H9 (cell line): ENCODE measurements at regions not wholly inside any gene's neighbourhood (a gene's known extent, or its start where the extent isn't known, plus 50 kb on each side); places are given as distances from the start of the nearest gene placed in this dataset.

ENCODE experiments used
- DNase-seq: peaks from one replicate; pipeline ENCODE4 v3.0.0-alpha.2; 2017
- H2AFZ ChIP-seq: one replicate; pipeline ENCODE4 v1.6.1; 2013; ENCODE audit warnings: mild to moderate bottlenecking, low read length, control low read depth, moderate library complexity
- H2AK5ac ChIP-seq: 2 replicates; pipeline ENCODE4 v1.6.1; 2013; ENCODE audit warnings: low read length, control low read depth, mixed read lengths; ENCODE audit not compliant: insufficient read length
- H2BK120ac ChIP-seq: one replicate; pipeline ENCODE4 v1.6.1; 2013; ENCODE audit warnings: low read depth, mild to moderate bottlenecking, low read length, control low read depth, inconsistent platforms; ENCODE audit not compliant: poor library complexity, severe bottlenecking
- H2BK12ac ChIP-seq: 2 replicates; pipeline ENCODE4 v1.6.1; 2013; ENCODE audit warnings: low read length, control low read depth, mixed read lengths, low read depth; ENCODE audit not compliant: insufficient read length
- H2BK15ac ChIP-seq: 2 replicates; pipeline ENCODE4 v1.6.1; 2013; ENCODE audit warnings: low read depth, low read length, control low read depth
- H2BK20ac ChIP-seq: one replicate; pipeline ENCODE4 v1.6.1; 2013; ENCODE audit warnings: low read depth, mild to moderate bottlenecking, low read length, control low read depth, inconsistent platforms; ENCODE audit not compliant: poor library complexity, severe bottlenecking
- H2BK5ac ChIP-seq: 2 replicates; pipeline ENCODE4 v1.6.1; 2013; ENCODE audit warnings: low read length, control low read depth, mixed read lengths; ENCODE audit not compliant: insufficient read length
- H3K14ac ChIP-seq: 2 replicates; pipeline ENCODE4 v1.6.1; 2013; ENCODE audit warnings: low read length, control low read depth; ENCODE audit not compliant: insufficient read depth
- H3K18ac ChIP-seq: 2 replicates; pipeline ENCODE4 v1.6.1; 2013; ENCODE audit warnings: low read depth, mild to moderate bottlenecking, mixed read lengths, low read length, control low read depth; ENCODE audit not compliant: insufficient read length
- H3K23ac ChIP-seq: 2 replicates; pipeline ENCODE4 v1.6.1; 2013; ENCODE audit warnings: low read length, control low read depth, mixed read lengths, low read depth; ENCODE audit not compliant: insufficient read length
- H3K23me2 ChIP-seq: 2 replicates; pipeline ENCODE4 v1.6.1; 2013; ENCODE audit warnings: low read depth, mild to moderate bottlenecking, mixed read lengths, low read length, control low read depth; ENCODE audit not compliant: insufficient read length, poor library complexity, severe bottlenecking
- H3K27ac ChIP-seq: 2 replicates; pipeline ENCODE4 v1.5.1; 2013; ENCODE audit warnings: low read length, control low read depth, mixed read lengths, low read depth; ENCODE audit not compliant: insufficient read length
- H3K27me3 ChIP-seq: 2 replicates; pipeline ENCODE4 v1.6.1; 2013; ENCODE audit warnings: low read length, control low read depth, inconsistent platforms; ENCODE audit not compliant: insufficient read depth
- H3K4ac ChIP-seq: 2 replicates; pipeline ENCODE4 v1.6.1; 2013; ENCODE audit warnings: low read depth, mild to moderate bottlenecking, control low read depth, inconsistent platforms, low read length, moderate library complexity
- H3K4me1 ChIP-seq: 2 replicates; pipeline ENCODE4 v1.6.1; 2013; ENCODE audit warnings: low read length, control low read depth, inconsistent platforms; ENCODE audit not compliant: insufficient read depth
- H3K4me2 ChIP-seq: 2 replicates; pipeline ENCODE4 v1.6.1; 2013; ENCODE audit warnings: low read length, control low read depth, mixed read lengths; ENCODE audit not compliant: insufficient read length, insufficient read depth
- H3K56ac ChIP-seq: 2 replicates; pipeline ENCODE4 v1.6.1; 2013; ENCODE audit warnings: low read depth, mild to moderate bottlenecking, mixed read lengths, low read length, control low read depth; ENCODE audit not compliant: insufficient read length
- H3K79me1 ChIP-seq: 2 replicates; pipeline ENCODE4 v1.6.1; 2013; ENCODE audit warnings: low read depth, mild to moderate bottlenecking, moderate library complexity, low read length, control low read depth, inconsistent platforms; ENCODE audit not compliant: insufficient read depth, poor library complexity, severe bottlenecking
- H3K79me2 ChIP-seq: 2 replicates; pipeline ENCODE4 v1.6.1; 2013; ENCODE audit warnings: low read length, control low read depth, inconsistent platforms; ENCODE audit not compliant: insufficient read depth
- H3K9ac ChIP-seq: 2 replicates; pipeline ENCODE4 v1.6.1; 2013; ENCODE audit warnings: low read length, control low read depth, mixed read lengths; ENCODE audit not compliant: insufficient read length; ENCODE audit errors: extremely low read depth
- H3K9me3 ChIP-seq: one replicate; pipeline ENCODE4 v1.6.1; 2013; ENCODE audit warnings: low read depth, low read length, inconsistent platforms; ENCODE audit not compliant: control insufficient read depth
- H3T11ph ChIP-seq: one replicate; pipeline ENCODE4 v1.6.1; 2013; ENCODE audit warnings: mild to moderate bottlenecking, low read length, control low read depth, inconsistent platforms
- H4K20me1 ChIP-seq: one replicate; pipeline ENCODE4 v1.6.1; 2013; ENCODE audit not compliant: control insufficient read depth, insufficient read length, insufficient read depth
- H4K5ac ChIP-seq: 2 replicates; pipeline ENCODE4 v1.6.1; 2013; ENCODE audit warnings: low read depth, mild to moderate bottlenecking, mixed read lengths, low read length, control low read depth; ENCODE audit not compliant: insufficient read length
- H4K8ac ChIP-seq: replicated peaks from 2 replicates; pipeline ENCODE4 v1.6.1; 2013; ENCODE audit warnings: low read length, control low read depth, mixed read lengths, low read depth; ENCODE audit not compliant: insufficient read length
- H4K91ac ChIP-seq: 2 replicates; pipeline ENCODE4 v1.6.1; 2013; ENCODE audit warnings: low read depth, mild to moderate bottlenecking, moderate library complexity, mixed read lengths, low read length, control low read depth; ENCODE audit not compliant: insufficient read length
- H3K27ac Mint-ChIP-seq, 3 experiments: 2 replicates in 2 of 3; 3 replicates in 1 of 3; pipeline ENCODE4 v1.8.0; 2020 to 2021; ENCODE audit warnings: mixed read lengths in 3 of 3, mild to moderate bottlenecking in 1 of 3, moderate library complexity in 1 of 3
- H3K27me3 Mint-ChIP-seq: 2 replicates; pipeline ENCODE4 v1.8.0; 2021; ENCODE audit warnings: low read depth, mild to moderate bottlenecking, moderate library complexity, mixed read lengths
- H3K36me3 Mint-ChIP-seq, 3 experiments: 2 replicates in 2 of 3; 3 replicates in 1 of 3; pipeline ENCODE4 v1.8.0; 2020 to 2021; ENCODE audit warnings: low read depth in 3 of 3, mixed read lengths in 3 of 3; ENCODE audit not compliant: insufficient read depth in 1 of 3
- H3K4me1 Mint-ChIP-seq, 2 experiments: 2 replicates each; pipeline ENCODE4 v1.8.0; 2020; ENCODE audit warnings: mixed read lengths in 2 of 2
- H3K4me3 Mint-ChIP-seq, 2 experiments: 2 replicates in 1 of 2; 3 replicates in 1 of 2; pipeline ENCODE4 v1.8.0; 2020 to 2021; ENCODE audit warnings: mild to moderate bottlenecking in 2 of 2, mixed read lengths in 2 of 2, moderate library complexity in 1 of 2
- H3K9me3 Mint-ChIP-seq, 2 experiments: 2 replicates in 1 of 2; 3 replicates in 1 of 2; pipeline ENCODE4 v1.8.0; 2020; ENCODE audit warnings: mild to moderate bottlenecking in 2 of 2, mixed read lengths in 2 of 2, moderate library complexity in 1 of 2
- CTCF ChIP-seq: fragments of 200-600 bp; sonication (generic); conservative IDR thresholded peaks from 3 replicates; pipeline ENCODE4 v1.8.0; 2021; ENCODE audit warnings: antibody characterized with exemption, mild to moderate bottlenecking

DNA sequence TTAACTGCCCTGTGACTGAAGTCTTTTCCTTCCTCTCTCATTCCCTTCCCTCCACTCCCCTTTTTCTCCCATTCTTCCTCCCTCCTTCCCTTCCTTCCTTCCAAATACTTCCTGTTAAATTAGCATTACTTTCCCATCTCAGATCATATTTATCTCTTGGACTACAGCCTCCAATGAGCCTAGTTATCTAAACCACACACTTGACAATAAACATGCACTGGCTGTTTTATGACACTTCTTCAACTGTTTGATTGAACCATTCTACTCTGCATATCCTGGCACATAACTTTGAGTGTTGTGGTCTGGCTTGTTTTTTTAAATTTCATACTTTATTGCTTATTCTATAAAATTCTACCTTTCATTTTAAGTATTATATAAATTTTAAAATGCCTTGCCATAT lies 1860.8 kb upstream of the LRRTM1 start:
- no peak overlapping the region for H3K14ac ChIP-seq
- no peak for TF ChIP-seq CTCF
- no peak overlapping the region for H2BK120ac ChIP-seq
- no peaks in the 10 kb centered on the region for H3K23me2 ChIP-seq
- no peak overlapping the region for H3K9ac ChIP-seq
- DNase-seq, result no peak
- no peak overlapping the region for H2AK5ac ChIP-seq
- H4K8ac ChIP-seq, result no peak overlapping the region
- no peaks in the 10 kb centered on the region for H3K79me1 ChIP-seq
- H3K4me1 ChIP-seq, result peaks cover 2% of the 10 kb centered on the region; the same call in 1 of the 2 replicates
- no peaks in the 10 kb centered on the region for H3K27me3 Mint-ChIP-seq
- H3K18ac ChIP-seq, result no peak overlapping the region
- H3K9me3 Mint-ChIP-seq, result no peaks in the 10 kb centered on the region
- no peak overlapping the region for H3K4me2 ChIP-seq
- H4K91ac ChIP-seq, result no peak overlapping the region
- no peak overlapping the region for H3K4ac ChIP-seq
- no peak overlapping the region for H2BK15ac ChIP-seq
- H4K20me1 ChIP-seq, result no peaks in the 10 kb centered on the region
- no peak overlapping the region for H3K4me3 Mint-ChIP-seq
- H2BK20ac ChIP-seq, result no peak overlapping the region
- no peak overlapping the region for H3K23ac ChIP-seq
- H2AFZ ChIP-seq, result no peak overlapping the region
- H3K36me3 Mint-ChIP-seq, result no peaks in the 10 kb centered on the region
- no peaks in the 10 kb centered on the region for H3K27me3 ChIP-seq
- H3K79me2 ChIP-seq, result no peaks in the 10 kb centered on the region
- H4K5ac ChIP-seq, result no peak overlapping the region
- H3K27ac ChIP-seq, result no peak overlapping the region
- H3K27ac Mint-ChIP-seq, result no peak overlapping the region; a peak in 1 of 7 replicates
- H3K4me1 Mint-ChIP-seq, result peaks cover 9 to 11% of the 10 kb centered on the region in 2 experiments
- no peak overlapping the region for H2BK5ac ChIP-seq
- H3K56ac ChIP-seq, result no peak overlapping the region
- no peak overlapping the region for H3T11ph ChIP-seq
- H2BK12ac ChIP-seq, result no peak overlapping the region
- H3K9me3 ChIP-seq, result no peaks in the 10 kb centered on the region
